Cerebellar cortex (tissue), 1 donor: ENCODE measurements at regions not wholly inside any gene's neighbourhood (a gene's known extent, or its start where the extent isn't known, plus 50 kb on each side); places are given as distances from the start of the nearest gene placed in this dataset.

Experiments
- DNase-seq: peaks from one replicate; pipeline ENCODE4 v3.0.0-alpha.2; 2015; ENCODE audit warnings: low spot score

GRCh38 chr12:78698747-78699146 is 165.8 kb upstream of the SYT1 start:
- no peak for DNase-seq

DNA sequence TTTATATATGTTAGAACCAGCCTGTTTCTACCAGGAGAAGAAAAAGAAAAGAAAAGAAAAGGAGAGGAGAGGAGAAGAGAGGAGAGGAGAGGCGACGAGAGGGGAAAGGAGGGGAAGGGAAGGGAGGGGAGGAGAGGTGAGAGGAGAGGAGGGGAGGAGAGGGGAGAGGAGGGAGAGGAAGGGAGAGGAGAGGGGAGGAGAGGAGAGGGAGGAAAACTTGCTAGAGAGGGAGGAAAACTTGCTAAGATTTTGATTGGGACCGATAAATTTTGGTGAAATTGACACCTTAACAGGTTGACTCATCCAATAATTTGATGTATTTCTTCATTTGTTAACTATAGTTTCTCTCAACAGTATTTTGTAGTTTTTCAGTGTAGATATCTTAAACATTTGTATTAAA is 164.0 kb upstream of the SYT1 start:
- no peak for DNase-seq

GRCh38 chr12:78703820-78704525 is 160.6 kb upstream of the SYT1 start:
- no peak for DNase-seq

- no peak for DNase-seq
Measured at GRCh38 chr12:78711954-78712353, 152.6 kb upstream of the SYT1 start.

DNA sequence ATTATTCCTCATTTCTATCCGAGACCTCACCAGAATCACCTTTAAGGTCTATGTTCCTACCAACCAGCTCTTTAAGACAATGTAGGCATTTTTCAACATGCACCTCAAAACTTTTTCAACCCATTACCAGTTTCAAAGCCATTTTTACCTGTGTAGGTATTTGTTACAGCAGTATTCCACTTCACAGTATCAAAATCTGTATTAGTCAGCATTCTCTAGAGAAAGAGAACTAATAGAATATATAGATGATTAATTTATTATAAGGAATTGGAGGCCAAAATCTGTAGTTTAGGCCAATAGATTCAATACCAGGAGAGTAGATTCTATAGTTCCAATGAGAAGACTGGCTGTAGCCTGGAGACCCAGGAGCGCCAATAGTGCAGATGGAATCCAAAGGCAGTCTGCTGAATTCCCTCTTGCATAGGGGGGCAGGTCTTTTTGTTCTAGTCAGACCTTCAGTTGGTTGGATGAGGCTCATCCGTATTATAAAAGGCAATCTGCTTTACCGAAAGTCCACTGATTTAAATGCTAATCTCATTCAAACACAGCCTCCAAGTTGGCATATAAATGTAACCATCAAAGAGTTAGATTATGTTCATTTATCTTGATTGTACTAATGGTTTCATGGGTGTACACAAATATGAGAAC is 151.6 kb upstream of the SYT1 start:
- no peak for DNase-seq

DNA sequence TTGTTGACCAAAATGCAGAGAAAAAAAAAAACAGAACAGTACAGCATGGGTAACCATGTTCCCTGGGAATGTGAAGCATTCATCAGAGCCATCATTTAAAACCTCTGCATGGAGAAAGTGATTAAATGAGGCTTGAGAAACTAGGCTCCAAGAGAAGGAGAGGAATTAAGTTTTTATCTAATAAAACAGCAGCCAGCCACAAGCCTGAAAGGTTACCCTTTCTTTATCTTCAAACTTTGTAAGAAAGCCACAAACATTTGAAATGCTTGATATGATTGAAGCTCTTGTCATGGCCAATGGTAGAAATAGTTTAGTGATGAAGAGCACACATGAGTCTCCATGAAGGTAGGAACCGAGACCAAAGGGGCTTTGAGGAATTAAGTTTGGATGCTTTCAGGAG is 144.9 kb upstream of the SYT1 start:
- DNase-seq, result no peak

- DNase-seq, result no peak
Measured at GRCh38 chr12:78721906-78722305, 142.7 kb upstream of the SYT1 start.

GRCh38 chr12:78725033-78725432 is 139.5 kb upstream of the SYT1 start:
- no peak for DNase-seq

- peak; percentile 15 for DNase-seq
Measured at GRCh38 chr12:78725951-78726580, 138.5 kb upstream of the SYT1 start.

GRCh38 chr12:78726854-78727253 is 137.7 kb upstream of the SYT1 start:
- no peak for DNase-seq

DNA sequence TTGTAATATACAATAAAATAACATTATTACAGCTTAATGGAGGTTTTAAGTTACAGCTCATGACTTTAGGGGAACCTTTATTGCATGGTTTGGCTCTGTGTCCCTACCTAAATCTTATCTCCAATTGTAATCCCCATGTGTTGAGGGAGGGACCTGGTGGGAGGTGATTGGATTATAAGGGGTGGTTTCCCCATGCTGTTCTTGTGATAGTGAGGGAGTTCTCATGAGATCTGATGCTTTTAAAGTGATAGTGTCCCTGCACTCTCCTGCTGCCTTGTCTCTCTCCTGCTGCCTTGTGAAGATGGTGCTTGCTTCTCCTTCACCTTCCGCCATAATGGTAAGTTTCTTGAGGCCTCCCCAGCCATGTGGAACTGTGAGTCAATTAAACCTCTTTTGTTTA is 132.1 kb upstream of the SYT1 start:
- DNase-seq, result no peak

GRCh38 chr12:78739653-78740052 is 124.9 kb upstream of the SYT1 start:
- DNase-seq, result no peak

GRCh38 chr12:78746001-78746400 is 118.6 kb upstream of the SYT1 start:
- DNase-seq, result no peak

GRCh38 chr12:78753058-78753457 is 111.5 kb upstream of the SYT1 start:
- no peak for DNase-seq

DNA sequence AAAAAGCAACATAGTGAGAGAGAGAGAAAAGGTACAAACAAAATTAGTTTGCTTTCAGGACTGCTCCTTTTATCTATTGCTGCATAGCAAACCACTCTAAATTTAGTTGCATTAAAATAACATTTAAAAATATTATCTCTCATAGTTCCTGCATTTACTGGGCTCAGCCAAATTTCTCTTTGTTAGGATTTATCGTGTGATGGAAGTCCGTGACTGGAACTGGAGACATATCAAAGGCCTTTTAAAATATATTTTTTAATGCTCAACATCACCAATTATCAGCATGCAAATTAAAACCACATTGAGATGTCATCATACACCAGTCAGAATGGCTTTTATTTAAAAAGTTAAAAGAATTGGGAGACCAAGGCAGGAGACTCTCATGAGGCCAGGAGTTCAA is 107.6 kb upstream of the SYT1 start:
- no peak for DNase-seq

DNA sequence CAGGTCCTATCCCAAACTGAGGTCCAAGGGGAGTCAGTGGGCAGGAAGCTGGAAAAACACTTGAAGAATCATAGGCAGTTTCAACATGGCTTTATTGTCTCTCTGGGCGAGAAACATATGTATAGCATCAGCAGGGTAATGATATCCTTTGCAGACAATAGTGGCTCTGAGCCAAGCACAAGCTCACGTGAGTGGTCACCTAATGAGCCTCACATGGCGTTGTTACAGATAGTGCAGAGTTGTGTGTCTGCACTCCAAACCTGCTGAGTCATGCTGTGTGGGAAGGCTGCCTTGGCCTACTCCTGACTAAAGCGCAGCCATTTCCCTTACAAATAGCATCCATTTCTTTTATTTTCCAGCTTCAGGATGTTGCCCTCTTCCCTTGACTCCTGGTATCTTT is 105.2 kb upstream of the SYT1 start:
- DNase-seq, result no peak

GRCh38 chr12:78760906-78761305 is 103.7 kb upstream of the SYT1 start:
- no peak for DNase-seq

- DNase-seq, result no peak
Measured at GRCh38 chr12:78764913-78765312, 99.7 kb upstream of the SYT1 start.

- DNase-seq, result no peak
Measured at GRCh38 chr12:78767264-78767981, 97.2 kb upstream of the SYT1 start.

DNA sequence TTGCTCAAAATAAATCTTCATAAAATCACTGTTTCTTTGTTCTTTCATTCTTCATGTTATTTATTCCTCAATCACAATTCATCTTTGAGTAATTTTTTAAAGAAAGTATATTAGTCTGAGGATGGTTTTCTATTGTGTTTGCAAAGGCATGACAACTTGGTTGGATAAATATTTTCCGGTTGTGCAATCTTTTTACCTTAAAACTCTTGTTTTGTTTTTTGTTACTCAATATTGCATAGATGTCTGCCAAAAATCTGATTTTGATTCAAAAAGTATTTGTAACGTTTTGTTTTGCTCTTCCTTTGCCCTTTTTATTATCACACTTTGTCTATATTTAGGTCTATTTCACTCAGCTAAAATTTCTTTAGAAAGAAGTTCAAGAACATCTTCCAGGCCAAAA is 86.2 kb upstream of the SYT1 start:
- DNase-seq, result no peak

DNA sequence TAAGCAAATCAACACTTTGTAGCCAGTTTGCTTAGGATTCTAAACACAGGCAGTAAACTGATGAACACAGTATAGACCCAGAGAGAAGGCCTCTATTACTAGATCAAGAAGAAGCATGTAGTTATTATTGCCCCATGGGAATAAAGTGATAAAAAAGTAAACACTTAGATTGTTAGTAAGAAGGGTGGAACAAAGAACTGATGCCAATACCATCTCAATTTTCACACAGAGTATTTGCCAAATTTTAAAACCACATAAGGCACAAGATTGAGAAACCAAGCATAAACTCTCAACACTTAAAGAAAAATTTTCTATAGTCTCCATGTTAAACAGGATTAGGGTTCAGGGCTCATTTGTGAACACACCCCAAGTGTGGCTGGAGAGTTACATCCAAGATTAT is 77.0 kb upstream of the SYT1 start:
- DNase-seq, result no peak

DNA sequence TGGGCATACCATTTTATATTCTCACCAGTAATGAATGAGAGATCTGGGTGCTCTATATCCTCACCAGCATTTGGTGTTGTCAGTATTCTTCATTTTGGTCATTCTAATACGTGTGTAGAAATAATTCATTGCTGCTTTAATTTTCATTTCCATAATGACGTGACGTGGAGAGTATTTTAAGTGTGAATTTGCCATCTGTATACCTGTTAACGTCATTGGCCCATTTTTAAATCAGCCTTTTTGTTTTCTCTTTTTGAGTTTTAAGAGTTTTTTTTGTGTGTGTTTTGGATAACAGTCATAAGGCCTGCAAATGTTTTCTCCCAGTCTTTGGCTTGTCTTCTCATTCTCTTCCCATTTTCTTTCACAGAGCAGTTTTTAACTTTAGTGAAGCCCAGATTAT is 74.4 kb upstream of the SYT1 start:
- DNase-seq, result no peak
